PC-3 (cell line): ENCODE measurements at regions not wholly inside any gene's neighbourhood (a gene's known extent, or its start where the extent isn't known, plus 50 kb on each side); places are given as distances from the start of the nearest gene placed in this dataset.

Experiments used
- ATAC-seq: fragments of 200-7000 bp; cut with Tn5 transposase; 2 replicates; pipeline ENCODE4 v1.9.1; 2020; ENCODE audit warnings: mild to moderate bottlenecking, moderate library complexity
- BruUV-seq: library from RNA; stranded (reverse); fragments of 400-500 nt; replicated peaks from 2 replicates; lab custom pipeline; 2021; lab: Mats Ljungman, UMichigan
- CTCF ChIA-PET: fragments of 300-600 bp; sonication (Branson Sonifier 250); formaldehyde crosslinking; loops from one replicate; lab custom pipeline; 2022; ENCODE audit warnings: antibody characterized with exemption; lab: Charles Lee
- POLR2A ChIA-PET: fragments of 300-600 bp; sonication (Branson Sonifier 250); formaldehyde crosslinking; loops from one replicate; lab custom pipeline; 2022; ENCODE audit warnings: antibody characterized with exemption; ENCODE audit not compliant: unreplicated experiment; lab: Charles Lee
- DNase-seq: peaks from one replicate; pipeline ENCODE4 v3.0.0-alpha.2; 2015
- H2AFZ ChIP-seq: fragments of 300-600 bp; sonication (generic); 2 replicates; pipeline ENCODE4 v1.6.0; 2016; ENCODE audit warnings: antibody characterized with exemption, low read length
- H3F3A ChIP-seq: fragments of 300-600 bp; sonication (generic); one replicate; pipeline ENCODE4 v1.6.0; 2017; ENCODE audit warnings: antibody characterized with exemption, low read length, control low read depth, mild to moderate bottlenecking; ENCODE audit not compliant: unreplicated experiment
- H3K27ac ChIP-seq: fragments of 300-600 bp; sonication (generic); 2 replicates; pipeline ENCODE4 v1.5.1; 2016; ENCODE audit warnings: mild to moderate bottlenecking, low read length
- H3K27me3 ChIP-seq: fragments of 300-600 bp; sonication (generic); 2 replicates; pipeline ENCODE4 v1.6.1; 2016; ENCODE audit warnings: low read length, mixed read lengths
- H3K36me3 ChIP-seq: fragments of 300-600 bp; sonication (generic); 2 replicates; pipeline ENCODE4 v1.6.1; 2016; ENCODE audit warnings: low read depth, mixed run types, low read length, mixed read lengths
- H3K4me1 ChIP-seq: fragments of 300-600 bp; sonication (generic); 2 replicates; pipeline ENCODE4 v1.5.1; 2016; ENCODE audit warnings: low read length; ENCODE audit not compliant: insufficient read depth
- H3K4me2 ChIP-seq: fragments of 300-600 bp; sonication (generic); 2 replicates; pipeline ENCODE4 v1.6.0; 2016; ENCODE audit warnings: low read length
- H3K4me3 ChIP-seq: fragments of 300-600 bp; sonication (generic); 2 replicates; pipeline ENCODE4 v1.5.1; 2016; ENCODE audit warnings: mild to moderate bottlenecking, low read length, mixed read lengths
- H3K79me2 ChIP-seq: fragments of 300-600 bp; sonication (generic); 2 replicates; pipeline ENCODE4 v1.6.1; 2017; ENCODE audit warnings: low read length, mixed read lengths
- H3K9ac ChIP-seq: fragments of 300-600 bp; sonication (generic); 2 replicates; pipeline ENCODE4 v1.6.0; 2016; ENCODE audit warnings: mild to moderate bottlenecking, low read length
- H3K9me2 ChIP-seq: fragments of 300-600 bp; sonication (generic); replicated peaks from 2 replicates; pipeline ENCODE4 v1.6.1; 2016; ENCODE audit warnings: mixed run types, low read length, mixed read lengths
- H3K9me3 ChIP-seq: fragments of 300-600 bp; sonication (generic); 2 replicates; pipeline ENCODE4 v1.6.1; 2016; ENCODE audit warnings: low read length, mixed read lengths
- H4K20me1 ChIP-seq: fragments of 300-600 bp; sonication (generic); 2 replicates; pipeline ENCODE4 v1.6.1; 2016; ENCODE audit warnings: low read length, mixed read lengths
- EZH2 ChIP-seq: fragments of 300-600 bp; sonication (generic); IDR thresholded peaks from one replicate; pipeline ENCODE4 v1.6.1; 2017; ENCODE audit warnings: antibody characterized with exemption, mild to moderate bottlenecking, low read length; ENCODE audit not compliant: unreplicated experiment
- EZH2phosphoT487 ChIP-seq: fragments of 300-600 bp; sonication (generic); IDR thresholded peaks from 2 replicates; pipeline ENCODE4 v1.6.1; 2018; ENCODE audit warnings: mild to moderate bottlenecking, antibody characterized with exemption, low read length, borderline replicate concordance
- intact Hi-C: fragments of 100-400 bp; cut with micrococcal nuclease; formaldehyde crosslinking; loops from 2 replicates; pipeline ENCODE4 v1.9.0; 2023
- TF ChIP-seq, protein P1 (sequence below): fragments of 300-600 bp; sonication (generic); conservative IDR thresholded peaks from 2 replicates; pipeline ENCODE4 v1.5.1; 2017; ENCODE audit warnings: antibody characterized with exemption, low read depth, mild to moderate bottlenecking, low read length

DNA sequence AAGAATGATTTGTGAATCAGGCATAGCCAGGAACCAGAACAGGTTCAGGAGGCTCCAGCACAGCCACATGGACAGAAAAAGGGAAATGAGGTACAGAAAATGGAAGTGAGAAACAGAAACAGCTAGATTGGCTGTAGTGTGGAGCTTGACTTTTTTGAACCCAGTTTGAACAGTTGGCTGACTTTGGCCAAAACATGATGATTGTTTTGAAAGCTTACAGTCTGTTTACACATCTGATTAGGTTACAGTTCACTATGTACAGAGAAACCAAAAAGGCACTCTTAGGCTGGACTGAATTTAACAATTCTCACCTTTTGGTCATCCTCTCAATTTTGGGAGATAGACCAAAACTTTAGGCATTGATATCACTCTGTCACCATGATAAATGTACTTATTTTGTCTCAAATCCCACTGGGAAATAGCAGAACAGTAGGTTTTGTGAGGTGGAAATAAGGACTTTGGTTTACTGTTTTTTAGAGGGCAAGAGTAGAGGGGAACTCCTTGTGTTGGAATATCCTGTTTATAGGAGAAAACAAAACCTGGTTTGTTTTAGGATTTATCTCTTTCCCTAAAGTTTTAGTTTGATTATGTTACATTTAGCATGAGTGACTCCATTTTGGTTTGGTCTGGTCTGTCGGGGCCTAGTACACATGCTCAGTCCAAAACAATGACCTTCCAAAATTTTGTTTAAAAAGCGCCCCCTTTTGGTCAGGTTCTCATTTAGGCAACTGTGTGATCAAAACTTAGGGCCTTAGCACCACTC is 123.1 kb downstream of the OLIG3 start:
- Histone ChIP-seq H3K79me2 (no peaks in the 10 kb centered on the region), H3F3A (no peaks in the 10 kb centered on the region)
- ATAC-seq = no peak

GRCh38 chr6:137369136-137369535 is 125.1 kb downstream of the OLIG3 start:
- intact Hi-C loops = no loop called here
- no peak for DNase-seq
- Histone ChIP-seq H3F3A (no peaks in the 10 kb centered on the region), H3K36me3 (no peaks in the 10 kb centered on the region), H3K9ac (no peak overlapping the region), H4K20me1 (no peaks in the 10 kb centered on the region), H2AFZ (no peak overlapping the region), H3K4me1 (peaks cover 10% of the 10 kb centered on the region), H3K9me3 (no peaks in the 10 kb centered on the region), H3K27ac (no peak overlapping the region), H3K9me2 (no peaks in the 10 kb centered on the region), H3K79me2 (no peaks in the 10 kb centered on the region), H3K4me3 (no peak overlapping the region), H3K27me3 (no peaks in the 10 kb centered on the region), H3K4me2 (no peak overlapping the region)
- TF ChIP-seq, protein P1, sequence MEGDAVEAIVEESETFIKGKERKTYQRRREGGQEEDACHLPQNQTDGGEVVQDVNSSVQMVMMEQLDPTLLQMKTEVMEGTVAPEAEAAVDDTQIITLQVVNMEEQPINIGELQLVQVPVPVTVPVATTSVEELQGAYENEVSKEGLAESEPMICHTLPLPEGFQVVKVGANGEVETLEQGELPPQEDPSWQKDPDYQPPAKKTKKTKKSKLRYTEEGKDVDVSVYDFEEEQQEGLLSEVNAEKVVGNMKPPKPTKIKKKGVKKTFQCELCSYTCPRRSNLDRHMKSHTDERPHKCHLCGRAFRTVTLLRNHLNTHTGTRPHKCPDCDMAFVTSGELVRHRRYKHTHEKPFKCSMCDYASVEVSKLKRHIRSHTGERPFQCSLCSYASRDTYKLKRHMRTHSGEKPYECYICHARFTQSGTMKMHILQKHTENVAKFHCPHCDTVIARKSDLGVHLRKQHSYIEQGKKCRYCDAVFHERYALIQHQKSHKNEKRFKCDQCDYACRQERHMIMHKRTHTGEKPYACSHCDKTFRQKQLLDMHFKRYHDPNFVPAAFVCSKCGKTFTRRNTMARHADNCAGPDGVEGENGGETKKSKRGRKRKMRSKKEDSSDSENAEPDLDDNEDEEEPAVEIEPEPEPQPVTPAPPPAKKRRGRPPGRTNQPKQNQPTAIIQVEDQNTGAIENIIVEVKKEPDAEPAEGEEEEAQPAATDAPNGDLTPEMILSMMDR = no peak
- TF ChIP-seq EZH2phosphoT487 = no peak
- TF ChIP-seq EZH2 = no peak
- ATAC-seq = no peak
- POLR2A ChIA-PET = no interaction called here
- CTCF ChIA-PET = no interaction called here
- BruUV-seq = no TSS peak

More for the DNA sequence above, 123.1 kb downstream of the OLIG3 start:
- Histone ChIP-seq H3K4me1 (peaks cover 10% of the 10 kb centered on the region), H2AFZ (no peak overlapping the region), H3K4me2 (no peak overlapping the region), H3K36me3 (no peaks in the 10 kb centered on the region), H4K20me1 (no peaks in the 10 kb centered on the region), H3K4me3 (no peak overlapping the region), H3K27me3 (no peaks in the 10 kb centered on the region), H3K9me3 (no peaks in the 10 kb centered on the region), H3K27ac (no peak overlapping the region), H3K9me2 (no peaks in the 10 kb centered on the region), H3K9ac (no peak overlapping the region)
- CTCF ChIA-PET = no interaction called here
- intact Hi-C loops = no loop called here
- POLR2A ChIA-PET = no interaction called here
- no TSS peak for BruUV-seq
- TF ChIP-seq EZH2phosphoT487 (no peak), EZH2 (no peak)
- TF ChIP-seq, protein P1 = no peak; the same call in 1 of the 2 replicates
- no peak for DNase-seq

DNA sequence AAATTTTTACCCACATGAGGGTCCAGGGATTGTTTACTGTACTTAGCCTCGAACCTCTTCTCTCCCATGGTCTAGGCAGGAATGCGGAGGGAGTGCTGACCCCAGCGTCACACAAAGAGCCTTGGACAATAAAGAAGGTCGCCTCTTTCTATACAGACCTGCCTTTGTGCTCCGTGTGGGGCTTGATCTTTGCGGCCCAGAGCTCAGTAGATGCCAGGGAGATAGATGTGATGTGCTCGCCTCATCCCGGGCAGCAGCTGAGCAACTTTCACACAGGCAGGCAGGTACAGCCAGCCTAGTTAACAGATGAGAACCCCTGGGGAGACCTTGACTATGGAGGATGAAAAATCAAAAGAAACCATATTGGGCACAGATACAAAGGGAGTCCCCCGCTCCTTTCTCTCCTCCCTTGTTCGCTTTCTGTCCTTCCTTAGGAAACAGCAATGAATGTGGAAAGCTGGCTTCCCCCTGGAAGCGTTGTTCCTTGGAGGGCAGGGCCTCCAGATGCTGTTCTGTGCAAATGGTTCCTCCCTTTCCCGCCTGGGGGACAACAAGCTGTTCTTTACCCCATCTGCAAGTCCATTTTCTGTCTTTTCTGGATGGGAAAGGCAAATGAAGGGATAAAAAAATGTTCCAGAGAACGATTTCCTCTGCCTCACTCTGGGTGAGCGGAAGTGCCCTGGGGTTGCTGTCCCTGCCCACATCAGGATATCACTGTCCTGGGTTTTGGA is 128.3 kb downstream of the OLIG3 start:
- ChIA-PET POLR2A (no interaction called here), CTCF (no interaction called here)
- no peaks in the 10 kb centered on the region for H3K9me3 ChIP-seq
- TF ChIP-seq, protein P1 = no peak
- TF ChIP-seq EZH2phosphoT487 (no peak), EZH2 (no peak)
- H3K4me3 ChIP-seq = no peak overlapping the region
- no peaks in the 10 kb centered on the region for H3K36me3 ChIP-seq
- H3F3A ChIP-seq = no peaks in the 10 kb centered on the region
- H3K27me3 ChIP-seq = no peaks in the 10 kb centered on the region
- H3K9ac ChIP-seq = no peak overlapping the region
- no peak overlapping the region for H2AFZ ChIP-seq
- intact Hi-C loops = no loop called here
- no peak for DNase-seq
- no peaks in the 10 kb centered on the region for H3K79me2 ChIP-seq
- H3K27ac ChIP-seq = no peak overlapping the region
- BruUV-seq = no TSS peak
- no peaks in the 10 kb centered on the region for H3K4me1 ChIP-seq
- no peak for ATAC-seq
- no peaks in the 10 kb centered on the region for H3K9me2 ChIP-seq
- no peaks in the 10 kb centered on the region for H4K20me1 ChIP-seq
- no peak overlapping the region for H3K4me2 ChIP-seq
